ENCODE measurements at regions not wholly inside any gene's neighbourhood (a gene's known extent, or its start where the extent isn't known, plus 50 kb on each side); places are given as distances from the start of the nearest gene placed in this dataset.

DNA sequence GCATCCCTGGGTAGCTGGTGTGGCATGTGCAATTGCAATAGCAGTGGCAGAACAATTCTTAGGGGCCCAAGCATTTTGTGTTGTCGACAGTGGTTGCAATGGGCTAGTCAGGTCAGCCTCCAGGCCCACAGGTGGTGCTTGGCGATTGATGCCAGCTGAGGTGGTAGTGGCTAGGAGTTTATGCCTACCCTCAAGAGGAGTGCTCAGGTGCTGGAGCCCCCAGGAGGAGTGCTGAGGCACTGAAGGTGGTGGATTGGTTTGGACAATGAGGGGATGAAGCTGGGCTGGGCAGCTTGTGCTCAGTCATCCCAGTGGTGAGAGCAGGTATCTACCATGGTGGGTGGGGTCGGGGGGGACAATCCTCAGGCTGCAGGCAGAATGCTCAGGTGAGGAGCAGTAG is 877.9 kb upstream of the TMEFF2 start:
- TF ChIP-seq, protein P1, sequence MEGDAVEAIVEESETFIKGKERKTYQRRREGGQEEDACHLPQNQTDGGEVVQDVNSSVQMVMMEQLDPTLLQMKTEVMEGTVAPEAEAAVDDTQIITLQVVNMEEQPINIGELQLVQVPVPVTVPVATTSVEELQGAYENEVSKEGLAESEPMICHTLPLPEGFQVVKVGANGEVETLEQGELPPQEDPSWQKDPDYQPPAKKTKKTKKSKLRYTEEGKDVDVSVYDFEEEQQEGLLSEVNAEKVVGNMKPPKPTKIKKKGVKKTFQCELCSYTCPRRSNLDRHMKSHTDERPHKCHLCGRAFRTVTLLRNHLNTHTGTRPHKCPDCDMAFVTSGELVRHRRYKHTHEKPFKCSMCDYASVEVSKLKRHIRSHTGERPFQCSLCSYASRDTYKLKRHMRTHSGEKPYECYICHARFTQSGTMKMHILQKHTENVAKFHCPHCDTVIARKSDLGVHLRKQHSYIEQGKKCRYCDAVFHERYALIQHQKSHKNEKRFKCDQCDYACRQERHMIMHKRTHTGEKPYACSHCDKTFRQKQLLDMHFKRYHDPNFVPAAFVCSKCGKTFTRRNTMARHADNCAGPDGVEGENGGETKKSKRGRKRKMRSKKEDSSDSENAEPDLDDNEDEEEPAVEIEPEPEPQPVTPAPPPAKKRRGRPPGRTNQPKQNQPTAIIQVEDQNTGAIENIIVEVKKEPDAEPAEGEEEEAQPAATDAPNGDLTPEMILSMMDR (IDR thresholded peaks at IDR 0.05) = no peak
- no peak for TF ChIP-seq POLR2A (IDR thresholded peaks at IDR 0.05)

Measured in breast epithelium (tissue), 3 donors.